KMS-11 (cell line): ENCODE measurements at regions not wholly inside any gene's neighbourhood (a gene's known extent, or its start where the extent isn't known, plus 50 kb on each side); places are given as distances from the start of the nearest gene placed in this dataset.

ENCODE experiments used
- H2AFZ ChIP-seq: fragments of 200-600 bp; sonication (generic); 2 replicates; pipeline ENCODE4 v1.6.1; 2016; ENCODE audit warnings: antibody characterized with exemption, mixed run types, low read depth
- H3K27ac ChIP-seq: fragments of 200-600 bp; sonication (generic); 2 replicates; pipeline ENCODE4 v1.6.1; 2016; ENCODE audit warnings: mild to moderate bottlenecking, mixed run types
- H3K27me3 ChIP-seq: fragments of 200-600 bp; sonication (generic); 2 replicates; pipeline ENCODE4 v1.6.1; 2017; ENCODE audit warnings: mild to moderate bottlenecking, low read depth, mixed run types, moderate library complexity; ENCODE audit not compliant: insufficient read depth
- H3K36me3 ChIP-seq: fragments of 200-600 bp; sonication (generic); 2 replicates; pipeline ENCODE4 v1.6.1; 2017; ENCODE audit warnings: mild to moderate bottlenecking, mixed run types; ENCODE audit not compliant: insufficient read depth
- H3K4me1 ChIP-seq: fragments of 200-600 bp; sonication (generic); 2 replicates; pipeline ENCODE4 v1.6.1; 2016; ENCODE audit warnings: mild to moderate bottlenecking, low read depth, mixed run types; ENCODE audit not compliant: poor library complexity, severe bottlenecking
- H3K4me2 ChIP-seq: fragments of 200-600 bp; sonication (generic); 2 replicates; pipeline ENCODE4 v1.7.0; 2016; ENCODE audit warnings: mild to moderate bottlenecking, mixed run types
- H3K4me3 ChIP-seq: fragments of 200-600 bp; sonication (generic); IDR thresholded peaks from 2 replicates; pipeline ENCODE4 v1.6.1; 2017; ENCODE audit warnings: low read depth, low read length, mixed read lengths; ENCODE audit not compliant: insufficient read depth
- H3K79me2 ChIP-seq: fragments of 200-600 bp; sonication (generic); 2 replicates; pipeline ENCODE4 v1.6.1; 2016; ENCODE audit warnings: low read depth, mixed run types; ENCODE audit not compliant: insufficient read depth
- H3K9ac ChIP-seq: fragments of 200-600 bp; sonication (generic); 2 replicates; pipeline ENCODE4 v1.6.1; 2016; ENCODE audit warnings: mild to moderate bottlenecking, mixed run types
- H4K20me1 ChIP-seq: fragments of 200-600 bp; sonication (generic); 2 replicates; pipeline ENCODE4 v1.6.1; 2016; ENCODE audit warnings: mild to moderate bottlenecking, mixed run types; ENCODE audit not compliant: insufficient read depth
- TF ChIP-seq, protein P1 (sequence below): fragments of 200-600 bp; sonication (generic); conservative IDR thresholded peaks from 2 replicates; pipeline ENCODE4 v1.6.1; 2017; ENCODE audit warnings: low read depth, mild to moderate bottlenecking, antibody characterized with exemption, low read length, moderate library complexity, mixed read lengths

DNA sequence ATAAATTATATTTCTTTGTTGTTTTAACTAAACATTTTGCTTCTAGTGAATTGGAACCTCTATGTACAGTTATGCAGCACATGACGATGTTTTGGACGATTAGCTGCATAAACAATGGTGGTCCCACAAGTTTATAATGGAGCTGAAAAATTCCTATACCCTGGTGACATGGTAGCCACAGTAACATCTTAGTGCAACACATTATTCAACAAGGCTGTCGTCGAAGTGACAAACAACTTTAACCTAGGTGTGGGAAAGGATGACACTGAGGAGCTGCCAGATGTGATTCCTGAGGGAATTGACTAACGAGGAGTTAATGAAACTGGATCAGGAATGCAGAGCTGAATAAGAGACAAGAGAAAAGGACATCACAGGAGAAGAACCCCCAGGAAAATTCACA is 588.9 kb upstream of the EPHA6 start:
- H3K4me2 ChIP-seq: no peak overlapping the region
- TF ChIP-seq, protein P1, sequence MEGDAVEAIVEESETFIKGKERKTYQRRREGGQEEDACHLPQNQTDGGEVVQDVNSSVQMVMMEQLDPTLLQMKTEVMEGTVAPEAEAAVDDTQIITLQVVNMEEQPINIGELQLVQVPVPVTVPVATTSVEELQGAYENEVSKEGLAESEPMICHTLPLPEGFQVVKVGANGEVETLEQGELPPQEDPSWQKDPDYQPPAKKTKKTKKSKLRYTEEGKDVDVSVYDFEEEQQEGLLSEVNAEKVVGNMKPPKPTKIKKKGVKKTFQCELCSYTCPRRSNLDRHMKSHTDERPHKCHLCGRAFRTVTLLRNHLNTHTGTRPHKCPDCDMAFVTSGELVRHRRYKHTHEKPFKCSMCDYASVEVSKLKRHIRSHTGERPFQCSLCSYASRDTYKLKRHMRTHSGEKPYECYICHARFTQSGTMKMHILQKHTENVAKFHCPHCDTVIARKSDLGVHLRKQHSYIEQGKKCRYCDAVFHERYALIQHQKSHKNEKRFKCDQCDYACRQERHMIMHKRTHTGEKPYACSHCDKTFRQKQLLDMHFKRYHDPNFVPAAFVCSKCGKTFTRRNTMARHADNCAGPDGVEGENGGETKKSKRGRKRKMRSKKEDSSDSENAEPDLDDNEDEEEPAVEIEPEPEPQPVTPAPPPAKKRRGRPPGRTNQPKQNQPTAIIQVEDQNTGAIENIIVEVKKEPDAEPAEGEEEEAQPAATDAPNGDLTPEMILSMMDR: no peak
- H3K9ac ChIP-seq: no peak overlapping the region

DNA sequence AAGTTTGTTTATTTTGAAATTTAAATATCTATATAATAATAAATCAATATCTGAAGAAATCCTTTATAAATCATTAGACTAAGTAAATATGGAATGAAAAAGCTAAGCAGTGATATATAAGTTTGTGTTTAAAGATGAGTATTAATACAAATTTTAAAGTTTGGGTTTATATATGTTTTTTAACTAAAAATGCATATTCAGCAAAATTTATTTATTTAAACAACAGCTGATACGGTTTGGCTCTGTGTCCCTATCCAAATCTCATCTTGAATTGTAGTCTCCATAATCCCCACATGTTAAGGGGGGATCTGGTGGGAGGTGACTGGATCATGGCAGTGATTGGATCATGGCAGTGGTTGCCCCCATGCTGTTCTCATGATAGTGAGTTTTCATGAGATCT is 580.7 kb upstream of the EPHA6 start:
- H3K79me2 ChIP-seq: no peaks in the 10 kb centered on the region
- H3K27me3 ChIP-seq: no peaks in the 10 kb centered on the region
- no peak overlapping the region for H3K9ac ChIP-seq
- no peaks in the 10 kb centered on the region for H3K4me1 ChIP-seq
- H4K20me1 ChIP-seq: no peaks in the 10 kb centered on the region
- no peaks in the 10 kb centered on the region for H3K36me3 ChIP-seq
- no peak overlapping the region for H3K4me2 ChIP-seq
- TF ChIP-seq, protein P1: no peak
- H2AFZ ChIP-seq: no peak overlapping the region
- no peak overlapping the region for H3K4me3 ChIP-seq
- no peak overlapping the region for H3K27ac ChIP-seq

More for the DNA sequence above, 588.9 kb upstream of the EPHA6 start:
- Histone ChIP-seq H3K27ac (no peak overlapping the region), H3K79me2 (no peaks in the 10 kb centered on the region), H3K36me3 (no peaks in the 10 kb centered on the region), H2AFZ (no peak overlapping the region), H3K4me3 (no peak overlapping the region), H3K4me1 (no peaks in the 10 kb centered on the region), H3K27me3 (no peaks in the 10 kb centered on the region), H4K20me1 (no peaks in the 10 kb centered on the region)

DNA sequence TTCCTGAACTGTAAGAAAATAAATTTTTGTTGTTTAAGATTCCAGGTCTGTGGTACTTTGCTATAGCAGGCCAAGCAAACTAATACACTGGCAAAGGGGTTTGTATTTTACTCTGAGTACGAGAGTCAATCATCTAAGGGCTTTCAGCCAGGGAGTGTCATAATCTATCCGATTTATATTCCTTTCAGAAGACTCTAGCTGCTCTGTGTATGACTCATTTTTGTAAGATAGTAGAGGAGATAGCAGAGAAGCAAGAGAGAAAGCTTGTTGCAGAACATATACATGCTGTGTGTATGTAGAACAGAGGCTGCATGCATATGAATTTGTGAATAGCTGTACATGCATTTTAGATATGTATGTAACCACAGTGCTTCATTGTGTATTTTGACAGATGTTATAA is 577.9 kb upstream of the EPHA6 start:
- H3K4me3 ChIP-seq: no peak overlapping the region
- no peaks in the 10 kb centered on the region for H3K79me2 ChIP-seq
- no peaks in the 10 kb centered on the region for H4K20me1 ChIP-seq
- no peak overlapping the region for H3K9ac ChIP-seq
- TF ChIP-seq, protein P1: no peak
- H2AFZ ChIP-seq: no peak overlapping the region
- no peak overlapping the region for H3K27ac ChIP-seq
- H3K36me3 ChIP-seq: no peaks in the 10 kb centered on the region
- no peaks in the 10 kb centered on the region for H3K4me1 ChIP-seq
- H3K27me3 ChIP-seq: no peaks in the 10 kb centered on the region
- no peak overlapping the region for H3K4me2 ChIP-seq

DNA sequence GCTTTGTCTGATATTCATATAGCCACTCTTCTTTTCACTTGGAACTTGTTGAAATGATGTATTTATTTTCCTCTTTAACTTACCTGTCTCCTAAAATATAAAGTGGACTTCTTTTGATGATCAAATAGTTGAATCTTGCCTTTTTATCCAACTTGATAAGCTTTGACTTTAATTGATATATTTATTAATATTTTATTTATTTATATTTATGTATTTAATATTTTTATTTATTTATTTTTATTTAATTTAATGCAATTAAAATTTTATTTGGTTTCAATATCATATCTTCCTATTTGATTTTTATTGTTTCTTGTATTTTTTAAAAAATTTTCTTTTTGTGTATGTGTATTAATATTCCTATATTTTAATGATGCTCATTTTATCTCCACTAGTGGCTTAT is 555.1 kb upstream of the EPHA6 start:
- Histone ChIP-seq H2AFZ (no peak overlapping the region), H3K9ac (no peak overlapping the region), H3K36me3 (no peaks in the 10 kb centered on the region), H3K4me3 (no peak overlapping the region), H3K4me2 (no peak overlapping the region), H3K27ac (no peak overlapping the region), H3K27me3 (no peaks in the 10 kb centered on the region), H3K79me2 (no peaks in the 10 kb centered on the region), H4K20me1 (no peaks in the 10 kb centered on the region), H3K4me1 (no peaks in the 10 kb centered on the region)
- TF ChIP-seq, protein P1: no peak
